Neuron (in vitro differentiated cells): ENCODE measurements at regions not wholly inside any gene's neighbourhood (a gene's known extent, or its start where the extent isn't known, plus 50 kb on each side); places are given as distances from the start of the nearest gene placed in this dataset.

Experiments
- H2AFZ ChIP-seq: one replicate; pipeline ENCODE4 v1.6.1; 2013; ENCODE audit warnings: low read depth, mild to moderate bottlenecking, inconsistent platforms, low read length, moderate library complexity
- H3K27me3 ChIP-seq: one replicate; pipeline ENCODE4 v1.6.1; 2013; ENCODE audit warnings: low read length; ENCODE audit not compliant: insufficient read depth
- H3K36me3 ChIP-seq: one replicate; pipeline ENCODE4 v1.6.1; 2013; ENCODE audit warnings: low read length; ENCODE audit not compliant: insufficient read depth
- H3K4me1 ChIP-seq: one replicate; pipeline ENCODE4 v1.6.1; 2013; ENCODE audit warnings: low read length; ENCODE audit not compliant: insufficient read depth
- H3K4me3 ChIP-seq: 2 replicates; pipeline ENCODE4 v1.5.1; 2013; ENCODE audit warnings: mild to moderate bottlenecking, low read length, moderate library complexity
- H3K9me3 ChIP-seq: one replicate; pipeline ENCODE4 v1.6.1; 2013; ENCODE audit warnings: low read length

DNA sequence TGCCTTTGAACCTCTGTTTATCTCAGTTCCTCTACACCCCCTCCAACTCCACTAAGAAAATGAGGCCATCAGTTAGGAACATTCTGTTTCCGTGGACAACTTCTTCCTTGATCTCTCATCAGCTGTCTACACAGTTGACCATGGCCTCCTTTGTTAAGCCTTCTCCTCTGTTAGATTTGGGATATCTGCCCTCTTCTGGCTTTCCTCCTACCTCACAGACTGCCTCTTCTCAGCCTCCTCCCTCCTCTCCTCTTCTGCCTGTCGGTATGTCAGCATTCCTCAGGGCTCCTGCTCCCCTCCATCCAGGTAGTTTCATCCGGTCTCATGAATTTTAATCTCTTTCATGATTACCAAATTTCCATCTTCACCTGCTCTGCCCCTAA, 454.9 kb downstream of the FOXO1 start:
- no peaks in the 10 kb centered on the region for H3K27me3 ChIP-seq

DNA sequence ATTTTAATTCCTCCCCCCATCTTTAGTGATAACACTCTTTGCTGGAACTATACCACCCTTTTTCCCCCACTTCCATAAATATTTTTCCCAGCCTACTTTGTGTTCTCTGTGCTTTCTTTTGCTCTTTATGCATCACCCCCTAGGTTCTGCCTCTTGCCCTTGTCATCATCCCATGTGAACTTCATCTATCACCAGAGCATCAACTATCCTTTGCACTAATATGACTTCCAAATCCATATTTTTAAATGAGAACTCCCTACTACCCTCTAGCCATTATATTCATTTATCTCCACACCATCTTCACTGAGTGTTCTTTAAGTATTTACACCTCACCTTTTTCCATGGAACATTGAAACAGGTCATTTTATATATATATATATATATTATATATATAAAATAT, 452.7 kb downstream of the FOXO1 start:
- H3K4me1 ChIP-seq, result peaks cover 8% of the 10 kb centered on the region
- H2AFZ ChIP-seq, result no peak overlapping the region
- H3K4me3 ChIP-seq, result no peak overlapping the region
- no peaks in the 10 kb centered on the region for H3K9me3 ChIP-seq
- no peaks in the 10 kb centered on the region for H3K27me3 ChIP-seq
- H3K36me3 ChIP-seq, result no peaks in the 10 kb centered on the region

More for the DNA sequence above, 454.9 kb downstream of the FOXO1 start:
- H3K4me1 ChIP-seq, result peaks cover 12% of the 10 kb centered on the region
- H3K36me3 ChIP-seq, result no peaks in the 10 kb centered on the region
- no peak overlapping the region for H2AFZ ChIP-seq
- no peak overlapping the region for H3K4me3 ChIP-seq
- H3K9me3 ChIP-seq, result no peaks in the 10 kb centered on the region

DNA sequence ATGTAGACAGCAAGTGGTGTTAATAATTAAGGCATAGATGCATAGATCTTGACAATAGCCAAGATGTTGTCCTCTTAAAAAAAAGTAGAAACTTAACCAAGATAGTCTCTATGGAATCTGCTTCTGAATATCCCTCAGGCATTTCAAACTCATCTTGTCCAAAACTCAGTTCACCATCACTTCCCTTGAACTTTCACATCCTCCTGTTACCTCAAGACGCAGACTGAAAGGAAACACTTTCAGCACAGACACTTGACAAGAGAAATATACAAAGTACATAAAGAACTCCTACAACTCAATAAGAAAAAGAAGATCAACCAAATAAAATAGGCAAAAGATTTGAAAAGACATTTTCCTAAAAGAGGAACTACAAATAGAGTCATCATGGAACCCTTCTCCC, 451.1 kb downstream of the FOXO1 start:
- Histone ChIP-seq H3K36me3 (no peaks in the 10 kb centered on the region), H3K4me3 (no peak overlapping the region), H3K9me3 (no peaks in the 10 kb centered on the region), H2AFZ (no peak overlapping the region), H3K27me3 (no peaks in the 10 kb centered on the region), H3K4me1 (no peaks in the 10 kb centered on the region)

DNA sequence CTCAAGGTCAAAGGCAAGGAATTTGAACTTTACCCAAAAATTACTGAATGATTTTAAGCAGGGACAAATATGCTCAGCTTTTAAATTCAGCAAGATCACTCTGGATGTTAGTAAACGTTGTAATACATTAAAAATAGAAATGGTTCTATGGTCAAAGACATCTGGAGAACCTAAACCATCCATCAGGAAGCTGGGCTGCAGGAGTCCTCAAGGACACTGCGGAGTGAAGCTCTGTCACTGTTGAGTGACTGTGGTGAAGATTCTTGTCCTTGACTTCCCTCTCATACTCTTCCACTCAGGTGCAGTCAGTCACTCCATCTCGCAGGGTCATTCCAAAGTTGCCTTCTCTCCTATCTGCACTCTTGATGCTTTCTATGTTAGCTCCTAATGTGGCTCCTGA, 450.7 kb downstream of the FOXO1 start:
- Histone ChIP-seq H3K36me3 (no peaks in the 10 kb centered on the region), H3K4me3 (no peak overlapping the region), H2AFZ (no peak overlapping the region), H3K4me1 (no peaks in the 10 kb centered on the region), H3K27me3 (no peaks in the 10 kb centered on the region), H3K9me3 (no peaks in the 10 kb centered on the region)

DNA sequence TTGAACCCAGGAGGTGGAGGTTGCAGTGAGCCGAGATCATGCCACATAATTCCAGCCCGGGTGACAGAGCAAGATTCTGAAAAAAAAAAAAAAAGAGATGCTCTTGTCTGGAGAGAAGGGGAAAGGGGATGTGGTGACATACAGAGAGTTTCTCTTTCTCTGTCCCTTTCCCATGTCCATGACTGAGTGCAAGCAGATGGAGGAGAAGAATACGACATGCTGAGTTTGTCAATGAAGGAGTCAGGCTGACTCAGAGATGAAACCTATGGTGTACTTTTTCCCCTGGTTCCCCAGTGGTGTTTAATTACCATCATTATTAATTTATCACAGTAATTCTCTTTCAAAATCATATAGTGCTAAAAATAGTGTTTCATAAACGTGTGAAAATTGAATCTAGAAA, 448.8 kb downstream of the FOXO1 start:
- Histone ChIP-seq H2AFZ (no peak overlapping the region), H3K9me3 (no peaks in the 10 kb centered on the region), H3K27me3 (no peaks in the 10 kb centered on the region), H3K4me1 (peaks cover 14% of the 10 kb centered on the region), H3K36me3 (no peaks in the 10 kb centered on the region), H3K4me3 (no peak overlapping the region)

DNA sequence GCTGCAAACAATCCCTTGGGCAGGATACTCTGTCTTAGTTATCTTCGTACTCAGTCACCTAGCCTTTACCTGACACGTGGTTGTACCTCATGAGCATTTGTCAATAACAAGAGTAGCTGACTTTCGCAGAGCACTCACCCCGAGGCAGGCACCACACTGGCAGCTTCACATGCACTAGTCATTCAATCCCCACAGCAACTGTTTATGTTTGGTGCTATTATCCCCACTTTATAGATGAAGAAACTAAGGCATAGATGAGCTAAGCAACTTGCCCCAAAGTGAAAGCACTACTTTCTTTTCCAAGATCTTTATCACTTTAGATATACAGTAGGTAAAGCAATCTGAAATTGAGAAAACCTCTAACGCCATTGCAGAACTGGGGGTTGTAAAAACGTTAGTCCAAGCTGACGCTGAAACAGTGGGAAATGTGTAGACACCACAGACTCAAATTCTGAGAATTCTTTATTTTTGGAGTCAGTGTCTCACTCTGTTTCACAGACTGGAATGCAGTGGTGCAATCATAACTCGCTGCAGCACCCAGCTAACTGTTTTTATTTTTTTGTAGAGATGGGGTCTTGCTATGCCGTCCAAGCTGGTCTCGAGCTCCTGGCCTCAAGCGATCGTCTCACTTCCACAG, 446.0 kb downstream of the FOXO1 start:
- H3K4me1 ChIP-seq, result peaks cover 14% of the 10 kb centered on the region
- H3K27me3 ChIP-seq, result no peaks in the 10 kb centered on the region
- no peak overlapping the region for H2AFZ ChIP-seq
- no peak overlapping the region for H3K4me3 ChIP-seq
- no peaks in the 10 kb centered on the region for H3K9me3 ChIP-seq
- H3K36me3 ChIP-seq, result no peaks in the 10 kb centered on the region

DNA sequence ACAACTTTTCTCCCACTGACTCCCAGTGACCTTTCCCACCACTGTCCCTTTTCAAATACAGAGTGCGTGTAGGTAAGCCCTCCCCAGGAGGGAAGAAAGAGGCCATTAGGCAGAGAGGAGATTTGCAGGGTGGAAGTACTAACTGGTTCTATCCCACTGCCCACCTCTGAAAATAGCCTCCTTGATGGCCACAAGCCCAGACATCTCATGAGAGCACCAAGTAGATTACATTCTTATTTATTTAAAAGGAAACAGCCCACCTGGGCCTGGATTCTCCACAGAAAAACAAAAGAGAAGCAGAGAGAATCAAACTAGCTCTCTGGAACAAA, 445.3 kb downstream of the FOXO1 start:
- Histone ChIP-seq H3K27me3 (no peaks in the 10 kb centered on the region), H2AFZ (no peak overlapping the region)

DNA sequence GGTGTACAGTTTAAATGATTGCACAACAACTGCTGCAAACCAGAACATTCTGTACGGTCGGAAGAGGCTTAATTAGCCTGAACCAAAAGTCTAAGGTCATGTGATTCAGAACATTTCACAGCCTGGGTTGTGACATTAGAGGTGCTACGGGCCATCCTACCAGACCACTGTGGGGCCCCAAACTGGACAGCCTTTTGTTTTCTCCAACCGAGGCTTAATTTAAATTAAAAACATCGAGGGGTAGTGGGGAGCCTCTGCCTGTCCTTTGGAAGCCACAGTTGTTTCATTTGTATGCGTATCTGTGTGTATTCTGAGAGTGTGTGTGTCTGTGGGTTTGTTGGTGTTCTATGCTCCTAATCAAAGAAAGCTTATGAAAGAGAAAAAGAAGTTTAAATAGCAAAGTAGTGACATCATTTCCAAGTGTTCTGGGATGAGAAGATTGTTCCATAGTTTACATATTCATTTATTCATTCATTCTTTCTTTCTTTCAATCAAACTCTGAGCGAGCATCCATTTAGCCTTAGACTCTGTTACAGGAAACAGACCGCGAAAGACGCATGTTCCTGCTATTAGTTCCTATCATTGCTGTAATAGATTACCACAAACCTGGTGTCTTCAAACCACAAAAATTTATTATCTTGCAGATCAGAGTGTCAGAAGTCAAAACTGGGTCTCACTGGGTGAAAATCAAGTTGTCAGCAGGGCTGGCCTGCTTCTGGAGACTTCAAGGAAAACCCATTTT, 444.8 kb downstream of the FOXO1 start:
- H3K4me1 ChIP-seq, result peaks cover 14% of the 10 kb centered on the region
- H2AFZ ChIP-seq, result peak overlapping the region; percentile 57
- H3K4me3 ChIP-seq, result no peak overlapping the region
- no peaks in the 10 kb centered on the region for H3K9me3 ChIP-seq
- H3K36me3 ChIP-seq, result no peaks in the 10 kb centered on the region
- no peaks in the 10 kb centered on the region for H3K27me3 ChIP-seq

More for the DNA sequence above, 445.3 kb downstream of the FOXO1 start:
- no peaks in the 10 kb centered on the region for H3K36me3 ChIP-seq
- no peak overlapping the region for H3K4me3 ChIP-seq
- peaks cover 14% of the 10 kb centered on the region for H3K4me1 ChIP-seq
- no peaks in the 10 kb centered on the region for H3K9me3 ChIP-seq

DNA sequence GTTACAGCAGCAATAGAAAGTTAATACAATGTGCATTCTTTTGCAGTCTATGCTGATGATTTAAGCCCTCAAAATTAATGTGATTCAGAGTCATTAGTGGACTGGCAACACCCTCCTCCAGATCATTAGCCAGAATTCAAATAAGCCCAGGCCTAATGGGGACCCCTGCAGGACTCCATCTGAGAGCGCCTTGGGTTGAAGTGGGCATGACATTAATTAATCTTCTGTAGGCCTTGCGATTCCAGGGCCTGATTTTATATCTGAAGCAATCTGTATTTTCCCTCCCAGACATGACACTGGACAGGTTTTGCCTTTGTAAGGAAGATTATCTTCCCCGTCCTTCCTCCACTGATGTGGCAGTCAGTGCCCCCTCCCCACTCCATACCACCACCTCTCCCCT, 442.9 kb downstream of the FOXO1 start:
- Histone ChIP-seq H3K36me3 (no peaks in the 10 kb centered on the region), H3K27me3 (no peaks in the 10 kb centered on the region), H3K9me3 (no peaks in the 10 kb centered on the region), H3K4me3 (no peak overlapping the region), H3K4me1 (peaks cover 14% of the 10 kb centered on the region), H2AFZ (no peak overlapping the region)

DNA sequence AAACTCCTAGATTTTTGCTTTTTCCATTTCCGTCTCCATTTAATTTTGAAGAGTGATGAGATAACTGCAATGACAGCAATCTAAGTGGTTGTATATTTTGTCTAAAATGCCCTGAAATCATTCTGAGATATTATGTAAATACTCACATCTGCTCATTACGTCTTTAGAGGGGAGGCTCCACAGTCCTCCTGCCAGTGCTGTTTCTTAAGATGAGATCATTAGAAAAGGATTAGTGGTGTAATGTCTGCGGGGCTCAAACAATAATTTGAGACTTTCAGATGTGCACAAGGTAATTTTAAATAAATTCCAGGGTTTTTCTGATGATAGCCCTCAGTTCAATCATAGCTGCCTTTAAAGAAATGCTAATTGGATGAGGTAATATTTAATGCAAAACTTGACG, 437.9 kb downstream of the FOXO1 start:
- Histone ChIP-seq H3K4me3 (no peak overlapping the region), H3K4me1 (no peaks in the 10 kb centered on the region), H3K27me3 (no peaks in the 10 kb centered on the region), H3K36me3 (no peaks in the 10 kb centered on the region), H3K9me3 (no peaks in the 10 kb centered on the region), H2AFZ (no peak overlapping the region)

DNA sequence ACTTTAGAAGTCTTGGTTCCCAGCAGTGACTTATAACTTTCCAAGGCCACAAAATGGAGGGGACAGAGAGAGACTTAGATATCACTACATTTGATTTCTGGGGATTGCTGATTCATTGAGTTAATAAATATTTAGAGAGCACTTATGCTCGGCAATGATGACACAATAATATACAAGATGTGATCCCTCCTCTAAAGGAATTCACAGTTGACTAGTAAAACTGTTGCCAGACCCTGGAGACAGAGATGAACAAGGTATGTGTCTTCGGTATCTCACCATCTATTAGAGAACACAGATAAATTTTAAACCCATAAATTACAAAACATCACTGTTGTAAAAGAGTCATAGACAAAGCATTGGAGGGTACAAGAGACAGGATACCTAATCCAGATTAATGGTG, 437.5 kb downstream of the FOXO1 start:
- Histone ChIP-seq H2AFZ (no peak overlapping the region), H3K9me3 (no peaks in the 10 kb centered on the region), H3K36me3 (no peaks in the 10 kb centered on the region), H3K27me3 (no peaks in the 10 kb centered on the region), H3K4me1 (no peaks in the 10 kb centered on the region), H3K4me3 (no peak overlapping the region)

DNA sequence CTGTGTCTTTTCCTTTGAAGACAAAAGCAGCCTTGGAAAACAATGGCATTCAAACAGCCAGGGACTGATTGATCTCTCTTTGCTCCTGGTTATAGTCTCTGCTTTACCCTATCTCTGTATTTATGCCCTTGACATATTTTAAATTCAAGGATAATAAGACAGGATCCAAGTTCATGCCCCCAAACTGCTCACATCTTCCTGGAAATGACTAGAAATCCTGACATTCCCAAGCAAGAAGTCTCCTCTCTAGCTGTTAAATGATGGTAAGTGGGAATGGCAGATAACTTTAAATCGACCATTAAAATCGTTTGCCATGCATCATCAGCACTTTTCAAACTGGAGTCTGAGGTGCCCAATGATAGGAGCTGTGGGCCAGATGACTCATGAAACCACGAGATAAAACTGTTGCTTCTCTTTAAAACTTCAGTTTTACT, 435.6 kb downstream of the FOXO1 start:
- no peaks in the 10 kb centered on the region for H3K9me3 ChIP-seq
- no peaks in the 10 kb centered on the region for H3K36me3 ChIP-seq
- H3K27me3 ChIP-seq, result no peaks in the 10 kb centered on the region
- no peak overlapping the region for H2AFZ ChIP-seq
- no peaks in the 10 kb centered on the region for H3K4me1 ChIP-seq
- no peak overlapping the region for H3K4me3 ChIP-seq

DNA sequence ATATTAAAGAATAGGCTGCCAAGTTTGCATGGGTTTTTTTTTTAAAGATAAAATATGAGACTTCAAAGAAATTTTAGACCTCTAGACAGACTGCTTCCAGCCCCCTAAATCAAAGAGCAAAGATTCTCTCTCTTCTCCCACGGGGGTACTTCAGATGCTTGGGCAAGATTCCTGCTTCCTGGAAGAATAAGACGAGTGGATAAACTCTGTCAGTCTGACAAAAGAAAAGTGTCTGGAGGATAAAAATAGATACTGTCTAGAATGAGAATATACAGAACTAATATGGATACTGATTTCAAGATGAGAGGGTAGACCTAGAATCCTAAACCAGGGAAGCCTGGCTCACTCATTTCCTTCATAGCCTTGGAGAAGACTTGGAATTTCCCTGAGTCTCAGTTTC, 435.1 kb downstream of the FOXO1 start:
- H3K4me1 ChIP-seq, result no peaks in the 10 kb centered on the region

DNA sequence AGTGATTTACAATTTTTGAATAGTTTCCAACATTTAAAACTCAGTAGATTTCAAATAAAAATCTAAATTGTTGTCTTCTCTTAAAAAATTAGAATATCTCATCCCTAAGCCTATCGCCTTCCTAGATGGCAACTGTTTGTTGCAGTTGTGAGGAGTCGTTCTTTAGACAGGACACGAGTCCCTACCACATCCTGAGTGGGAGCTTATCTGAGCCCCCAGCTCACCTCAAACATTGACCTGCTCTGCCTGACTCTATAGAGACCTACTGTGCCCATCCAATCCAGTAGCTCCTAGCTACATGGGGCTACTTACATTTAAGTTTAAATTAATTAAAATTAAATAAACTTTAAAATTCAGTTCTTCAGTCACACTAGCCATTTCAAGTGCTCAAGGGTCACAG, 434.7 kb downstream of the FOXO1 start:
- Histone ChIP-seq H3K4me3 (no peak overlapping the region), H2AFZ (no peak overlapping the region), H3K4me1 (no peaks in the 10 kb centered on the region), H3K9me3 (no peaks in the 10 kb centered on the region), H3K36me3 (no peaks in the 10 kb centered on the region), H3K27me3 (no peaks in the 10 kb centered on the region)

More for the DNA sequence above, 435.1 kb downstream of the FOXO1 start:
- H2AFZ ChIP-seq, result no peak overlapping the region
- no peaks in the 10 kb centered on the region for H3K27me3 ChIP-seq
- no peaks in the 10 kb centered on the region for H3K36me3 ChIP-seq
- no peaks in the 10 kb centered on the region for H3K9me3 ChIP-seq
- H3K4me3 ChIP-seq, result no peak overlapping the region
